Cerebellar cortex (tissue), 1 donor: ENCODE measurements at regions not wholly inside any gene's neighbourhood (a gene's known extent, or its start where the extent isn't known, plus 50 kb on each side); places are given as distances from the start of the nearest gene placed in this dataset.
A peak's percentile ranks its signal among the peaks of the same experiment; 100 is the strongest.

Source experiments
- DNase-seq: peaks from one replicate; pipeline ENCODE4 v3.0.0-alpha.2; 2015; ENCODE audit warnings: low spot score

DNA sequence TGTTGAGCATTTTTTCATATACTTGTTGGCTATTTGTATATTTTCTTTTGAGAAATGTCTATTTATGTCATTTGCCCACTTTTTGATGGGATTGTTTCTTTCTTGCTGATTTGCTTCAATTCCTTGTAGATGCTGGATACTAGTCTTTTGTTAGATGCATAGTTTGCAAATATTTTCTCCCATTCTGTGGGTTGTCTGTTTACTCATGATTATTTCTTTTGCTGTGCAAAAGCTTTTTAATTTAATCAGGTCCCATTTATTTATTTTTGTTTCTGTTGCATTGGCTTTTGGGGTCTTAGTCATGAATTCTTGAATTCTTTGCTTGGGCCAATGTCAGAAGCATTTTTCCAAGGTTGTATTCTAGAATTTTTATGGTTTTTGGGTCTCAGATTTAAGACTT lies 251.7 kb downstream of the WNT5A start:
- no peak for DNase-seq

- no peak for DNase-seq
These were observed 260.4 kb downstream of the WNT5A start for GRCh38 chr3:55226696-55227095.

DNA sequence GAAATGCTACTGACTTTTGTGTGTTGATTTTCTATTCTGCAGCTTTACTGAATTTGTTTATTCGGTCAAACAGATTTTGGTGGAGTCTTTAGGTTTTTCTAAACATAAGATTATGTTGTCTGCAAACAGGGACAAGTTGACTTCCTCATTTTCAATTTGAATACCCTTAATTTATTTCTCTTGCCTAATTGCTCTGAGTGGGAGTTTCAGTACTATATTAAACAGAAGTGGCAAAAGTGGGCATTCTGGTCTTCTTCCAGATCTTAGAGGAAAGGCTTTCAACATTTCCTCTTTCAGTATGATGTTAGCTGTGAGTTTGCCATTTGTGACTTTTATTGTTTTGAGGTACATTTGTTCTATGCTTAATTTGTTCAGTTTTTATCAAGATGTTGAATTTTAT lies 268.5 kb downstream of the WNT5A start:
- no peak for DNase-seq

GRCh38 chr3:55207744-55208143 lies 279.4 kb downstream of the WNT5A start:
- no peak for DNase-seq

DNA sequence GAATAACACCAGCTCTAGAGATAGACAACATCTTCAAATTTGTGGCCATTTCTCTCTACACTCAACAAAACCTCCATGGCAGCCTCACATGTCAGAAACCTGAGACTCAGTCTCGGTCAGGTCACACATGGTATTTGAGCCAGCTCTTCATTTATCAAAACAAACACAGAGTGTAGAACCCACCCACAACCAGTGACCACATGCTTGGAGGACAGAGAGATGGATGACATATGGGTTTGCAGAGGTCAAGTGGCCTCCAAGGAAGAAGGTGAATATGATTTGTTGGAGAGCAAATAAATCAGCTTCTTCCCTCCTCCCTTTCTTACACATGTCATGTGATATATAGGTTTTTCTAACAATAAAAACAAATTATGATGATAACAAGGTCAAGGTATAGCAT lies 278.1 kb upstream of the LRTM1 start:
- DNase-seq = no peak

DNA sequence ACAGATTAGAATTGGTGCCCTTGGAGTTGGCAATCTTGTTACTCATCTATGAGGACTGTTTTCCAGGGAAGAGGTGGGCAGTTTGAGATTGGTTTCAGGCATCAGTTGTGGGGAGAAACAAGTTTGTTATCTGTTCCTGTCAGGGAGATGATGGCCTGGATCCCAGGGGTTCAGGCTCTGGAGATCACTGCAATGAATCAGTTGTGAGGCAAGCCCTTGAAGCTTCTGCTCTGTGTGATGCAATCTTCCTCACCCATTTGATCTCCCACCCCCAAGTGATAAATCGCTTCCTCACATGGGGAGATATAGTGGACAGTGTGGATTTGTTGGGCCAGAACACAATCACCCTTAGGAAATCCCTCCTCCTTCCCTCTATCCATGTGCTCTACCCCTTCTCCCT lies 276.6 kb upstream of the LRTM1 start:
- DNase-seq = no peak

DNA sequence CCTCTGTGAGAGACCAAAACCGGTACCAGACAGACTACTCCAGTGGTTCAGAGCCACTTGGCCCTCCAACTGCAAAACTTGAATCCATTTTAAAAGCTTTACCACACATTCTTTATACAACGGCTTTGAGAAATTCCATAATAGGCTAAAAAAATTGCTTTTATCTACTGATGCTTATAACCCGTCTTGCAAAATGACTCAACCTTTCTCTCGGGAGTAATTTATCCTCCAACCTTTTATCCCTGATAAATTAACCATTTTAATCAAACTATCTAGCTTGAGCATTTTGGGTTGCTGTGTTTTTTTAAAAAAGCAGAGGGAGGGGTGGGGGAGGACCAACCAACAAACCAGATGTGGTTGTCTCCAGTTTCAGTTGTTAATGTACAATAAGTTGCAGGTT lies 275.7 kb upstream of the LRTM1 start:
- DNase-seq = no peak

DNA sequence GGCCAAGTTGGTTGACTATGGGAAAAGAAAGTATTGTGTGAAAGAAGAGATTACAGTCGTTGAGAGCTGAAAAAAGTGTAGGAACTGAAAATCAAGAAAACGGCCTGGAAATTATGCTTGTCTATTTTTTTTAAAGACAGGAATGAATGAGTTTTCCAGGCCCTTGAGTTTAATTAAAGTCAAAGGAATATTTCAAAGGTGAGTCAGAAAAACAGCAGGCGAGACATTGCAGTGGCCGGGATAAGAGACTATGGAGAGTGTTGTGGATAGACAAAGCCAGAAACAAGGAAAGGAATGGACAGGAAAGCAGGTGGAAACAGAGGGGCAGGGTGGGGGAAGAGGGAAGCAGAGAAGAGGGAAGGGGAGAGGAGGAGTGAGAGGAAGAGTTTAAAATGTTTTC lies 275.1 kb upstream of the LRTM1 start:
- no peak for DNase-seq

DNA sequence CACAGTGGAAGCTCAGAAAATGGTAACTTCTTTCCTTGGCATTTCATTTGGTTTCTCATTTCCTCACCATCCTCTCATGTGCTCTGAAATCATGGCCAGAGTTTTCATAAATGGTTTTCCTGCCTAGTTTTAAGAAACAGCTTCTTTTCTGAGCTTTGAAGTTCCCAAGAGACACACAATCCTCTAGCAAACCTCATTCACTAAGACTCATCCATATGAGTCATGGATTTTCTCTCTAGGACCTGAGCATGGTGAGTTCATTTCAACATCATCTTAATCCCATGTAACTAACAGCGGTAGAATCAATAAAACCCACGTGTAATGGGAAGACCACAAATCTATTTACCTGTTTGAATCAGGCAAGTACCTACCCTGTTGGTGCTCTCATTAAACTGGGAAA lies 274.5 kb upstream of the LRTM1 start:
- no peak for DNase-seq

DNA sequence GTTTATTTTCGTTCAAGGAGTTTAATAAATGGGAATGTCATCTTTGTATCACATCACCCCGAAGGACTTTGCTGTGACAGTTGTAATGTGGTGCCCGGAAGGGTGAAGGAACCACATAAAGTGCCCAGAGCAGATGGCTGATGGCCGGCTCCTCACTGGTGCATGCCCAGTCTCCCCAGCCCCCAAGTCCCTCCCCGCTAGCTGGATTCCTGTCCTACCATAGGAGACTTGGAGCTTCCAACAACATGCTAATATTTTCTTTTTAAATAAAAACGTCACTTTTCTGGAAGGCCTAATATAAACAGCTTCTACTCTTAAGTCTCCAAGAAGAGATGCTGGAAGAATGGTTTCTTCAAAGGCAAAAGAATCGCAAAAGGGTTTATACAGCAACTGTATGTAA lies 273.9 kb upstream of the LRTM1 start:
- DNase-seq = no peak

DNA sequence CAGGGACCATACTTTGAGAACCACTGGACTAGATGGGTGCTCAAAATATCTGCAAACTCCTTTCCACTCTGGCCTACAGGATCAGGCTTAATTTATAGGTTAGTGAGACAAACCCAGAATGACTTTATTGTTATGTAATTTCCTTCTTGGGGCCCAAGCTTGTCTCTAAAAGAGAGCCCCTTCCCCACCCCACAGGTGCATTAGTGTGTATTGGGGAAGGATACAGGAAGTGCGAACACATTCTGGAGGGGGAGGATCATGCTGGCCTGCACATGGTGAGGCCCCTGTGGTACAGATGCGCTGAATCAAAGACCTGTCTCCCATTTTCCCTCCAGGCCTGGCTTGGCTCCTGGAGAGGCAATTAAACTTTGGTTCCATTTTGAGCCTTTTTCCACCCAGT lies 273.0 kb upstream of the LRTM1 start:
- DNase-seq = no peak

DNA sequence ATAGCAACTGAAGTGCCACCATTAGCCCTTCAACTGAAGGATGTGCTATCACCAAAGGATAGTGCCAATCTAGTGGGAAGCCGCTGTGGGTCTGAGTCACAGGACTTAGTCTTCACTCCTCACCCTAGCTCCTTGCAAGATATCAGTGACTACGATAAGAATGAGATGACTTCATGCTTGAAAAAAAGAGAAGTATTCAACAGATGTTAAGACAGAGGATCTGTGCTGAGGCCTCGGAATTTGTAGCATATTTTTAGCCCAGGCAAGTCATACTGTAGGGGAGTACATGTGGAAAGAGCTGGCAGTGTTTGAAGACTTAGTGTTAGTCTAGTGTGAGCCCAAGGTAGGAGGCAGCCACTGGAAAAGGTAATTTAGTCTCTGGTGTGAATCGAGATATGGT lies 270.7 kb upstream of the LRTM1 start:
- DNase-seq = no peak

DNA sequence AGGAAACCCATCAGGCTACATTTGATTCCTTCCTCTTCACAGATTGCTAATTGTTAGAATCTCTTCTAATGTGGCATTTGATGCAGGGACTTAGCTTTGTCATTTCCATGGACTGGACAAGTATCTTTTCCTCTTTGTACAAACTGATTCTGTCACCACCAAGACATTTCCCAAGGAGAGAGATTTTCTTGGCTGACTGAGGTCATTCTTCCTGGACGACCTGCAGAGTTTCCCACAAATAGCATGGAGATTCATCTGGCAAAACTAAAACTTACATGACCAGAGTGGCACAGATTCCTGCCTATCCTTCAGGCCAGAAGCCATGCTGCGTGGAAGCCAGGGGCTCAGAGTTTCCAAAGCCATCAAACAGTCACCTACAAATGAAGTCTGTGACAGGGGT lies 269.2 kb upstream of the LRTM1 start:
- DNase-seq = no peak

GRCh38 chr3:55196495-55196894 lies 268.6 kb upstream of the LRTM1 start:
- DNase-seq = no peak

GRCh38 chr3:55194376-55194775 lies 266.5 kb upstream of the LRTM1 start:
- peak; percentile 6 for DNase-seq

- DNase-seq = no peak
These were observed 264.3 kb upstream of the LRTM1 start for GRCh38 chr3:55191911-55192775.

- DNase-seq = no peak
These were observed 262.5 kb upstream of the LRTM1 start for GRCh38 chr3:55190331-55190730.

GRCh38 chr3:55189359-55189801 lies 261.5 kb upstream of the LRTM1 start:
- DNase-seq = no peak

DNA sequence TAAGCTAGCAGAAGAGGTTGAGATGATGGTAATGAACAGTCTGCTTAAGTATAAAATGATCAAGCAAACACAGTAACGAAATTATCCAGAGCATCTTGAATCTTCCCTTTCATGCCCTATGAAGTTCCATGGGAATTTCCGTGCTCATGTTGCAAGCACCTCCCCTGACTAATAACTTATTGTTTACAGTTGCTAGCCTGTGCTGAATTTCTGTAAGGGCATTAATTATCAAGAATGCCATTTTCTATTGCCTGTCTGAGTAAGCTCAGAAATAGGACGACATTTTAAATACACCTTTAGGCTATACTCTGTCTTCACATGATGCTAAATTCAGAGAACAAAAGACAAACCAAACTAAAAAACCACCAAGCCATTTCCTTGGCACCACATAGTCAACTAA lies 257.5 kb upstream of the LRTM1 start:
- no peak for DNase-seq

- no peak for DNase-seq
These were observed 255.3 kb upstream of the LRTM1 start for GRCh38 chr3:55183201-55183600.

GRCh38 chr3:55180936-55181535 lies 253.2 kb upstream of the LRTM1 start:
- DNase-seq = peak; percentile 48

DNA sequence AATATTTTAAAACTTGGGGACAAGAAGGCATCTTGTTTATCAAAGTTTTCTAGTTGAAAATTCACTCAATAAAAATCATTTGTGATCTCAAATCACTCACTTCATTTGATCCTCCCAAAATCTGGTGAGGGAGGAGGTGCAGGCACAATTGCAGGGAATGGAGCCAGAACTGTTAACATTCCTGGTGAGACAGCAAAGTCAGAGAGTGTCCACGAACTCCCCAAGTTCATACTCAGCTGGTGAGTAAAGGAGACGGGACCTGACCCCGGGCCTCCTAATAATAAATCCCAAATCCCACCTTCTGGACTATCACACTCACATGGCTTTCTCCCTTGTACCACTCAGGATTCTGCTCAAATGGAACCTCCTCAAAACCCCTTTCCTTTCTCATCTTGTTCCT lies 252.3 kb upstream of the LRTM1 start:
- DNase-seq = no peak

- no peak for DNase-seq
These were observed 250.5 kb upstream of the LRTM1 start for GRCh38 chr3:55178336-55178735.

DNA sequence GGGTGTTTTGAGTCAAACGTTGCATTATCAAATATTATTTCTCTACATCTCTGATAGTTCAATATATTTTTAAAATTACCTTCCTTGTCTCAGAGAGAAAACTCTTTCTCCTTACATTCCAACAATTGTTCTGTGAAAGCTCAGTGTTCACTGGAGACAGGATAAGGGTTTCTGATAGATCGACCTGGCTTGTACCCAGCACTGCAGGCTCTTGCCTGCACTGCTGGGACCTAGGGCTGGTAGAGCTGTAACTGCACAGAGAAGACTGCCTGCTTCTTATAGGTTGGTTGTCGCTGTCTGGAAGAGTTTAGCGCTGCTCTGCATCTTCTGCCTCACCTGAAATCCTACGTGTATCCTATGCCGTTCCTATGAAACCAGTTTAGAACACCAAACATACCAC lies 249.9 kb upstream of the LRTM1 start:
- no peak for DNase-seq
